HUES6 (cell line): ENCODE measurements at regions not wholly inside any gene's neighbourhood (a gene's known extent, or its start where the extent isn't known, plus 50 kb on each side); places are given as distances from the start of the nearest gene placed in this dataset.

Experiments
- H3K27ac ChIP-seq: 2 replicates; pipeline ENCODE4 v1.7.0; 2013; ENCODE audit warnings: low read depth, mild to moderate bottlenecking, low read length, inconsistent platforms
- H3K27me3 ChIP-seq: 2 replicates; pipeline ENCODE4 v1.6.1; 2013; ENCODE audit warnings: low read length; ENCODE audit not compliant: control insufficient read depth, insufficient read depth
- H3K36me3 ChIP-seq: 2 replicates; pipeline ENCODE4 v1.6.1; 2013; ENCODE audit warnings: low read length; ENCODE audit not compliant: control insufficient read depth, insufficient read depth
- H3K4me1 ChIP-seq: 2 replicates; pipeline ENCODE4 v1.6.1; 2013; ENCODE audit warnings: low read length; ENCODE audit not compliant: control insufficient read depth, insufficient read depth
- H3K4me3 ChIP-seq: 2 replicates; pipeline ENCODE4 v1.5.1; 2013; ENCODE audit warnings: low read depth, low read length
- H3K9ac ChIP-seq: one replicate; pipeline ENCODE4 v1.6.1; 2013; ENCODE audit warnings: mild to moderate bottlenecking, low read length
- H3K9me3 ChIP-seq: 2 replicates; pipeline ENCODE4 v1.6.1; 2013; ENCODE audit warnings: low read depth, low read length; ENCODE audit not compliant: control insufficient read depth, insufficient read depth

DNA sequence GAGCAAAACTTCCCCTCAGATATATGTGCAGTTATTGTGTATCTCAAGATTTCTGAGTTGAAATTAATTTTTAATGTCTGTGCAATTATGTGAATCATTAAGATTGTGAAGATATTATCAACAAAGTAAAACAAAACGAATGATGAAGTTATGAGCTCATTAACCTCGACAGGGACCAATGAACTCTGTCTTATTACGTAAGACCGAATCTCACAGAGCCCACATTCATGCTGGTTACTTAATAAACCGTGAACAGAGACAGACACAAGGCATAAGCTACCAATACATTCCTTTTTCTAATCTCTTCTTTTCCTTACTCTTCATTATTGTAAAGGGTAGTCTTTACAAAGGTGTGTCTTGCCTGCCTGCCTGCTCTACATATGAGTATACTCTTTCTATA, 568.7 kb downstream of the RPS29 start:
- Histone ChIP-seq H3K9ac (no peak overlapping the region), H3K27me3 (no peaks in the 10 kb centered on the region), H3K4me3 (no peak overlapping the region), H3K9me3 (no peaks in the 10 kb centered on the region), H3K36me3 (no peaks in the 10 kb centered on the region), H3K27ac (no peak overlapping the region), H3K4me1 (no peaks in the 10 kb centered on the region)

DNA sequence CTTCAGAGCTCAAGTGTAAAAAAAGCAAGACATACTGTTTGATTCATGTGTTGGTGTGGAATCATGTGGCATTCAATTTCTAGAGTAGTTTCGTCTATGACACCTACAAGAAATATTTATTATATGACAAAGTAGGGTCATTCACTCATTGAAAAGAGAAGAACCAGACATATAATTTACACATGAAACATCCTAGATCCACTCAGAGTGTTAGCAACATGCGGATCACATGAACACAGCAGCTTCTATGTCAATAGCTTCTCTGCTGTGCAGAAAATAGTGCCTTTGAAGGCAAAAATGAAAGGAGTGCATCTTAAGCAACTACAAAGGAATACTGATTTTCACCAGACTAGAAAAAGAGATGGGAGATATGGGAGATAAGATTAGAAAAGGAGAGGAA, 569.8 kb downstream of the RPS29 start:
- Histone ChIP-seq H3K27me3 (no peaks in the 10 kb centered on the region), H3K36me3 (no peaks in the 10 kb centered on the region), H3K4me3 (no peak overlapping the region), H3K4me1 (no peaks in the 10 kb centered on the region), H3K27ac (no peak overlapping the region), H3K9ac (no peak overlapping the region), H3K9me3 (no peaks in the 10 kb centered on the region)

DNA sequence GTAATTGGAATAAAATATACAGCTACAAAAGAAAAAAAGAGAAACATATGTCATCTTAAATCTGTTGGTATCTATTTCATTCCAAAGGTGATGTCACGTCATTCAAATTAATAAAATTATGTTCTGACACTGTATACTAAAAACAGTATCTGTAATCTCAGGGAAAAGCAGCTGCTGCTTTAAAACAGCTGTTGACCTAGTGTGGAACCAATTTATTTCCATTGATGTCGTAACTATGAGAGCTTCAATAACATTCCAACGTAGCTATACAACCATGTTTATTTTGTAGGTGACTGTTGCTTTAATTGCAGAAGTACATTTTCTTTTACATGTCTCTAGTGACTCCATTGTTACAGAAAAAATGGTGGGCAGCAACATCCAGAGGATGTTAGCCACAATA, 571.7 kb downstream of the RPS29 start:
- H3K9me3 ChIP-seq = no peaks in the 10 kb centered on the region
- 0 out of 2 replicates have a peak, but pooled peaks cover 3% of the 10 kb centered on the region for H3K4me1 ChIP-seq
- no peaks in the 10 kb centered on the region for H3K27me3 ChIP-seq
- no peaks in the 10 kb centered on the region for H3K36me3 ChIP-seq
- no peak overlapping the region for H3K4me3 ChIP-seq
- no peak overlapping the region for H3K27ac ChIP-seq
- H3K9ac ChIP-seq = no peak overlapping the region

DNA sequence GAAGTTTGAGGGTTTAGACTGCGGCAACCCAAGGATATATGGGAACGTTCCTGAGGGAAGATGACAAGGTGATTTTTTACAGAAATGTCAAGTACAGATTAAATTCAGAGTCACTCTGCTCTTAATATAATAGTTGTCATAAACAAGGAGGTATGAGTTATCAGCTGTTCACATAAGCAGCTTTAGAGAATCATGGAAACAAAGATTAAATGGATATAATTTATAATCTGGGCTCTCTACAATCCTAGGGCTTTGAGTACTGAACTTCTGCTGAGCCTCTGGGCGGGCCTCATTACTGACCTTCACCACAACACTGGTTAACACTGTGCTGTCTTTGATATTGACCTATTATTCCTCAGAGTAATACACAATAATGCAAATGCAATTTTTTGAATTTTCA, 577.8 kb downstream of the RPS29 start:
- H3K36me3 ChIP-seq = no peaks in the 10 kb centered on the region

DNA sequence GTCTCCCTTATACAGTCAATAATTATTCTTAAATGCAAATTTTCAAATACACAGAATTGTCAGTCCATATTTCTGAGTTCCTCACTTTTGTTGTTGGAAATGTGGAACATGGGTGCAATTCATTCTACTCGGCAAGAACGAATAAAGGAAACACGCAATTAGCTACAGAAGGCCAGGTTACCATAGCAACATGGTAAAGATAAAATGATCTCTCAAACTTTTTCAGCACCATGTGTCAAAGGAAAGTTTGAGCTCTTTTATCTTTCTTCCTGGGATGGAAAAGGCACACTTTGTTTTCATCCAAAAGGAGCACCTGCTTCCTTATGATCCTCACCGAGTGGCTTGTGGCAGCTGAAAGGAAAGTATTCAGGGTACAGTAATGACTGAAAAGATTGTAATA, 595.0 kb downstream of the RPS29 start:
- H3K27me3 ChIP-seq = no peaks in the 10 kb centered on the region
- no peaks in the 10 kb centered on the region for H3K9me3 ChIP-seq

More for the DNA sequence above, 577.8 kb downstream of the RPS29 start:
- no peak overlapping the region for H3K4me3 ChIP-seq
- no peak overlapping the region for H3K9ac ChIP-seq
- no peaks in the 10 kb centered on the region for H3K27me3 ChIP-seq
- no peaks in the 10 kb centered on the region for H3K9me3 ChIP-seq
- 0 out of 2 replicates have a peak, but pooled peaks cover 3% of the 10 kb centered on the region for H3K4me1 ChIP-seq
- H3K27ac ChIP-seq = no peak overlapping the region

DNA sequence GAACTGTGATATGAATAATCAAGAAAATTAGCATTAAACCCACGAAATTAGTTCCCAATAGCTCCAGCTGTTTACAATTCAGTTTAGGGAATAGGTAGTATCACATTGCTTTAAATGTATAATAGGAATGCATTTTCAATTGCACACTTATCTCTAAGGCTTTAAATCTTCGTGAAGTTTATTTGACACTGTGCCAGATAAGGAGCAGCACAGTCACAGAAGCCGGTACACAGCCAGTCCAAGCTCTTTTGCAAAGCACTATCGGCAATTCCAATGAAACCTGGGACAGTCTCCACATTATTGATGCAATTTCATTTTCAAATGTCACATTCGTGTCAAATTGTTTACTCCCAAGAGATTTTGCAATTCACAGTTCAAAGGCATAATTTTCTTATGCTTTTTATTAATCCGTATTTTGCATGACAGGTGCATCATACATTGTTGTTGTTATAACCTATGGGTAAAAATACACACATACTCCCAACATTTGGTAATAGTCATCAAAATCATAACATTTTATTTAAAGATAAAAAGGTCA, 602.8 kb downstream of the RPS29 start:
- no peak overlapping the region for H3K27ac ChIP-seq
- no peaks in the 10 kb centered on the region for H3K36me3 ChIP-seq
- H3K4me1 ChIP-seq = no peaks in the 10 kb centered on the region
- no peak overlapping the region for H3K9ac ChIP-seq
- no peak overlapping the region for H3K4me3 ChIP-seq
- H3K27me3 ChIP-seq = no peaks in the 10 kb centered on the region
- no peaks in the 10 kb centered on the region for H3K9me3 ChIP-seq

More for the DNA sequence above, 595.0 kb downstream of the RPS29 start:
- no peaks in the 10 kb centered on the region for H3K4me1 ChIP-seq
- H3K9ac ChIP-seq = no peak overlapping the region
- no peak overlapping the region for H3K27ac ChIP-seq
- H3K36me3 ChIP-seq = no peaks in the 10 kb centered on the region
- H3K4me3 ChIP-seq = no peak overlapping the region

DNA sequence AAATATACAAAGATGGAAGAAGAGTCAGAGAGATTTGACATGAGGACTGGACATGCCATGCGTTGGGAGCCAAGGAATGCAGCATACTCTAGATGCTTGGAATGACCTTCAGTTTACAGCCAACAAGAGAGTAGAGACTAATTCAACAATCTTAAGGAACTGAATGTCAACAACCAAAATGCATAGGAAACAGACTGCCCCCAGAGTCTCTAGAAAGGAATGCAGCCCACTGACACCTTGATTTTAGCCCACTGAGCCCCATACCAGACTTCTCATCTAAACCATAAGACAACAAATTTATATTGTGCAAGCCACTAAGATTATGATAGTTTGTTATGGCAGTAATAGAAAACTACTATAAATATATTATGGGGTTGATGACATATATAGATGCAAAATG, 611.2 kb downstream of the RPS29 start:
- no peaks in the 10 kb centered on the region for H3K36me3 ChIP-seq
- H3K4me3 ChIP-seq = no peak overlapping the region

DNA sequence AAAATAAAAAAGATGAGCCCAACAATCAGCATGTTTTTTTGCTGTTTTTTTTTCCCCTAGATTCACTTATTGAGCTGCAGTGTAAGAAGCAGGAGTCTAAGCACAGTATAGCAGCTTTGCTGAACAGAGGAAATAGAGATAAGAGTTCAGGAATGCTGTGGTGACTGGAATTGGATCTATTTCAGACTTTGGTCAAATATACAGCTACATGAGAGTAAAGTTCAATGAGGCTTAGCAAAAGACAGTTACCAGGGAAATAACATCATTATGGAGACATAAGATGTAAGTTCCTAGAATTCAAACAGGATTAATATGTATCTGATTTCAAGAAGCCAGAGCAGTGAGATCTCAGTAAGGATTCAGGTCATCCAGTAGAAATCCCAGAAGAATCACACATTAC, 613.0 kb downstream of the RPS29 start:
- Histone ChIP-seq H3K27me3 (no peaks in the 10 kb centered on the region), H3K36me3 (no peaks in the 10 kb centered on the region), H3K4me3 (no peak overlapping the region), H3K9me3 (no peaks in the 10 kb centered on the region), H3K9ac (no peak overlapping the region), H3K27ac (no peak overlapping the region), H3K4me1 (no peaks in the 10 kb centered on the region)

More for the DNA sequence above, 611.2 kb downstream of the RPS29 start:
- H3K9me3 ChIP-seq = no peaks in the 10 kb centered on the region
- no peaks in the 10 kb centered on the region for H3K4me1 ChIP-seq
- no peak overlapping the region for H3K27ac ChIP-seq
- no peak overlapping the region for H3K9ac ChIP-seq
- no peaks in the 10 kb centered on the region for H3K27me3 ChIP-seq

DNA sequence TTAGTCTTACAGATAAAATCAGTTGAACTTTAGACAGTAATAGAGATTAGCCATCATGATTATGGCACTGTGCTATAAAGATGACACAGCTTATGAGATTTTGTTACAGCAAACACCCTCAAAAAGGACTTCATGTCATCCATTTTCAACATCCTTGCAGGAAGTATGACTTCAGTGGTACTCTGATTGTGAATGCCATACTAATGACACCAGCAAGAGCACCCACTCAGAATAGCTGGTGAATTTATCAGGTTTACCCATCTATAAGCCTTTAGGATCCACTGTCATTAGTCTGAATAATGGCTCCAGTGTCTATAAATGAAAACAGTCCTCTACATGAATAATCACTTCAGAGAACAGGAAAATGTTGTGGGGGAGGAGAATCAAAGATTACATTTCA, 615.2 kb downstream of the RPS29 start:
- no peaks in the 10 kb centered on the region for H3K9me3 ChIP-seq
- no peak overlapping the region for H3K27ac ChIP-seq
- no peak overlapping the region for H3K4me3 ChIP-seq
- no peaks in the 10 kb centered on the region for H3K4me1 ChIP-seq
- H3K36me3 ChIP-seq = no peaks in the 10 kb centered on the region
- no peak overlapping the region for H3K9ac ChIP-seq
- H3K27me3 ChIP-seq = no peaks in the 10 kb centered on the region

DNA sequence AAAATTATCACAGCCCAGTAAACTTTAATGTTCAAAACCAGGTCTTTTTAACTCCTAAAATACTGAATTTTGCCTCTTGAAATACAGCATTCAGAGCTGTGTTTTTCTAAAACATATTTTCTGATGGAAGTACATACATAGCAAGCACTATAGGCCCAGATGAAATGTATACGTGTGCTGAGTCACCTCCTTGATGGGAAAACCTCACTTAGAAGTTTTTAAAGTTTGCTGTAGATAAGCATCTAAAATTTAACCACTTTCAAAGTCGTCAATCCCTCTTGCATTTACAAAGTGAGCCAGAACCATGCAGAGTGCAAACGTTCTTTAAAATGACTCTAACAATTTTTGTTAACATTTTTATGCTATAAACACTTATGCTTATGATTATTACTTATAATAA, 618.8 kb downstream of the RPS29 start:
- Histone ChIP-seq H3K27ac (no peak overlapping the region), H3K9me3 (no peaks in the 10 kb centered on the region), H3K36me3 (no peaks in the 10 kb centered on the region), H3K9ac (no peak overlapping the region), H3K4me3 (no peak overlapping the region), H3K4me1 (no peaks in the 10 kb centered on the region), H3K27me3 (no peaks in the 10 kb centered on the region)

DNA sequence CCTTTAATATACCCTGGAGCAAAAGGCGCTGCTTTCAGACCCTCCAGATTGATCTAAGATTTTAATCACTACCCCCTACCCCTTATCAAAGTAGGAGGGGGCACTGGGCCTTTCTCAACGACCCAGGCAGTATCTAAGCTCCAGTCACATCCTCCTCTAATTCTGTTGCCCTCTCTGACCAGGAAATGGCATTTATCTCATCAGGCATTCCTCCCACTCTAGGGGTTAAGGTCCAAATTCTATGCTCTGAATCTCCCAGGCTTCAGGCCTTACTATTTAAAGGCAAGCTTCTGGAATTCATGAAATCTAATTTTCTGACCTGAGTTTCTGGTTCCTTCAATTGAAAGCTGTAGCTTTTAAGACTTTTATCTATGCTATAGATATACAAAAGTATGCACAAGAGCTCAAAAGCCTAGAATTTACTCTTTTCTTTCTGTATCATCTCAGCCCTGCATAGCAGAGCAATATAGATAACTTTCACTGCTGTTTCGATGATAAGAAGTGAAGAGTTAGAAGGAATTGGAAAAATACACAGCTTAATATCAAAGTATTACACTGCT, 622.9 kb downstream of the RPS29 start:
- Histone ChIP-seq H3K4me3 (no peak overlapping the region), H3K4me1 (no peaks in the 10 kb centered on the region), H3K36me3 (no peaks in the 10 kb centered on the region)

More for the DNA sequence above, 622.9 kb downstream of the RPS29 start:
- Histone ChIP-seq H3K27me3 (no peaks in the 10 kb centered on the region), H3K9me3 (no peaks in the 10 kb centered on the region), H3K9ac (no peak overlapping the region), H3K27ac (no peak overlapping the region)
